Endodermal cell (in vitro differentiated cells): ENCODE measurements at regions not wholly inside any gene's neighbourhood (a gene's known extent, or its start where the extent isn't known, plus 50 kb on each side); places are given as distances from the start of the nearest gene placed in this dataset.

ENCODE experiments used
- DNase-seq: peaks from one replicate; pipeline ENCODE4 v3.0.0-alpha.2; 2017
- H3K27ac ChIP-seq: 2 replicates; pipeline ENCODE4 v1.5.1; 2013; ENCODE audit warnings: mild to moderate bottlenecking, low read depth, low read length, moderate library complexity
- H3K27me3 ChIP-seq: 2 replicates; pipeline ENCODE4 v1.6.1; 2013; ENCODE audit warnings: mild to moderate bottlenecking, low read length, moderate library complexity; ENCODE audit not compliant: insufficient read depth, control insufficient read depth, poor library complexity, severe bottlenecking
- H3K36me3 ChIP-seq: 2 replicates; pipeline ENCODE4 v1.7.0; 2013; ENCODE audit warnings: mild to moderate bottlenecking, low read length, moderate library complexity; ENCODE audit not compliant: control insufficient read depth, insufficient read depth
- H3K4me1 ChIP-seq: one replicate; pipeline ENCODE4 v1.7.0; 2013; ENCODE audit warnings: low read length; ENCODE audit not compliant: control insufficient read depth, insufficient read depth
- H3K4me3 ChIP-seq: 2 replicates; pipeline ENCODE4 v1.5.1; 2013; ENCODE audit warnings: mild to moderate bottlenecking, low read length, moderate library complexity
- H3K9ac ChIP-seq: 2 replicates; pipeline ENCODE4 v1.6.1; 2013; ENCODE audit warnings: mild to moderate bottlenecking, low read length, moderate library complexity; ENCODE audit not compliant: poor library complexity, severe bottlenecking; ENCODE audit errors: extremely low read depth
- H3K9me3 ChIP-seq: 2 replicates; pipeline ENCODE4 v1.6.1; 2013; ENCODE audit warnings: mild to moderate bottlenecking, low read length, moderate library complexity; ENCODE audit not compliant: control insufficient read depth
- H3K27ac Mint-ChIP-seq: 2 replicates; pipeline ENCODE4 v1.8.0; 2020; ENCODE audit warnings: mixed read lengths
- H3K27me3 Mint-ChIP-seq: 2 replicates; pipeline ENCODE4 v1.8.0; 2021; ENCODE audit warnings: mild to moderate bottlenecking, mixed read lengths; ENCODE audit not compliant: insufficient read depth
- H3K36me3 Mint-ChIP-seq: 2 replicates; pipeline ENCODE4 v1.8.0; 2020; ENCODE audit warnings: low read depth, mixed read lengths
- H3K4me1 Mint-ChIP-seq: 2 replicates; pipeline ENCODE4 v1.8.0; 2020; ENCODE audit warnings: mixed read lengths
- H3K4me3 Mint-ChIP-seq: 2 replicates; pipeline ENCODE4 v1.8.0; 2020; ENCODE audit warnings: mild to moderate bottlenecking, moderate library complexity, mixed read lengths
- H3K9me3 Mint-ChIP-seq: 2 replicates; pipeline ENCODE4 v1.8.0; 2020; ENCODE audit warnings: mild to moderate bottlenecking, mixed read lengths
- WGBS, 2 experiments: methylation state at CpG; one replicate each; pipeline versions ENCODE4 v1.1.5 to v1.1.7; 2013; ENCODE audit warnings: missing lambda C conversion rate in 2 of 2, mixed read lengths in 1 of 2; ENCODE audit not compliant: insufficient coverage in 1 of 2, insufficient read length in 1 of 2; 5-methylcytosine and 5-hydroxymethylcytosine counted together
- TF ChIP-seq, protein P1 (sequence below): fragments of 200-600 bp; sonication (generic); conservative IDR thresholded peaks from 2 replicates; pipeline ENCODE4 v1.5.0; 2021; ENCODE audit warnings: antibody characterized with exemption, mild to moderate bottlenecking

- Histone ChIP-seq H3K36me3 (no peaks in the 10 kb centered on the region), H3K27me3 (no peaks in the 10 kb centered on the region), H3K9ac (no peak overlapping the region), H3K4me1 (peaks cover 4% of the 10 kb centered on the region), H3K27ac (no peak overlapping the region), H3K4me3 (no peak overlapping the region), H3K9me3 (no peaks in the 10 kb centered on the region)
- H3K9me3 Mint-ChIP-seq = no peaks in the 10 kb centered on the region
- H3K27ac Mint-ChIP-seq = no peak overlapping the region
- H3K4me3 Mint-ChIP-seq = no peak overlapping the region
- H3K4me1 Mint-ChIP-seq = peaks cover 38% of the 10 kb centered on the region
- TF ChIP-seq, protein P1, sequence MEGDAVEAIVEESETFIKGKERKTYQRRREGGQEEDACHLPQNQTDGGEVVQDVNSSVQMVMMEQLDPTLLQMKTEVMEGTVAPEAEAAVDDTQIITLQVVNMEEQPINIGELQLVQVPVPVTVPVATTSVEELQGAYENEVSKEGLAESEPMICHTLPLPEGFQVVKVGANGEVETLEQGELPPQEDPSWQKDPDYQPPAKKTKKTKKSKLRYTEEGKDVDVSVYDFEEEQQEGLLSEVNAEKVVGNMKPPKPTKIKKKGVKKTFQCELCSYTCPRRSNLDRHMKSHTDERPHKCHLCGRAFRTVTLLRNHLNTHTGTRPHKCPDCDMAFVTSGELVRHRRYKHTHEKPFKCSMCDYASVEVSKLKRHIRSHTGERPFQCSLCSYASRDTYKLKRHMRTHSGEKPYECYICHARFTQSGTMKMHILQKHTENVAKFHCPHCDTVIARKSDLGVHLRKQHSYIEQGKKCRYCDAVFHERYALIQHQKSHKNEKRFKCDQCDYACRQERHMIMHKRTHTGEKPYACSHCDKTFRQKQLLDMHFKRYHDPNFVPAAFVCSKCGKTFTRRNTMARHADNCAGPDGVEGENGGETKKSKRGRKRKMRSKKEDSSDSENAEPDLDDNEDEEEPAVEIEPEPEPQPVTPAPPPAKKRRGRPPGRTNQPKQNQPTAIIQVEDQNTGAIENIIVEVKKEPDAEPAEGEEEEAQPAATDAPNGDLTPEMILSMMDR = no peak
- no peaks in the 10 kb centered on the region for H3K36me3 Mint-ChIP-seq
- no peak for DNase-seq
- 80 to 92% methylated on average over 1 to 2 of the region's 2 CpGs for WGBS, 2 experiments
- H3K27me3 Mint-ChIP-seq = no peaks in the 10 kb centered on the region
Measured at GRCh38 chr4:24245491-24245820, 338.9 kb downstream of the DHX15 start.

- peaks cover 44% of the 10 kb centered on the region for H3K4me1 Mint-ChIP-seq
- Histone ChIP-seq H3K9me3 (no peaks in the 10 kb centered on the region), H3K36me3 (no peaks in the 10 kb centered on the region), H3K4me3 (no peak overlapping the region), H3K4me1 (peaks cover 4% of the 10 kb centered on the region), H3K27me3 (no peaks in the 10 kb centered on the region), H3K27ac (no peak overlapping the region), H3K9ac (no peak overlapping the region)
- no peaks in the 10 kb centered on the region for H3K36me3 Mint-ChIP-seq
- H3K27me3 Mint-ChIP-seq = no peaks in the 10 kb centered on the region
- 88 to 92% methylated on average over 5 to 9 of the region's 9 CpGs for WGBS, 2 experiments
- TF ChIP-seq, protein P1 = no peak
- DNase-seq = no peak
- no peaks in the 10 kb centered on the region for H3K9me3 Mint-ChIP-seq
- no peak overlapping the region for H3K27ac Mint-ChIP-seq
- no peak overlapping the region for H3K4me3 Mint-ChIP-seq
Measured at GRCh38 chr4:24244663-24245490, 339.5 kb downstream of the DHX15 start.

- Histone ChIP-seq H3K36me3 (no peaks in the 10 kb centered on the region), H3K4me3 (no peak overlapping the region), H3K27me3 (no peaks in the 10 kb centered on the region), H3K9me3 (no peaks in the 10 kb centered on the region), H3K4me1 (peaks cover 3% of the 10 kb centered on the region), H3K9ac (no peak overlapping the region), H3K27ac (no peak overlapping the region)
- no peak overlapping the region for H3K27ac Mint-ChIP-seq
- peaks cover 41% of the 10 kb centered on the region for H3K4me1 Mint-ChIP-seq
- no peak overlapping the region for H3K4me3 Mint-ChIP-seq
- H3K27me3 Mint-ChIP-seq = no peaks in the 10 kb centered on the region
- TF ChIP-seq, protein P1 = no peak
- no peaks in the 10 kb centered on the region for H3K36me3 Mint-ChIP-seq
- WGBS, 2 experiments = 80% methylated on average over 1 of the region's 2 CpGs; no CpG with 5 or more reads in 1 of the 2 experiments
- no peak for DNase-seq
- H3K9me3 Mint-ChIP-seq = no peaks in the 10 kb centered on the region
Measured at GRCh38 chr4:24243641-24244040, 340.7 kb downstream of the DHX15 start.
